DMS53 treated with DMSO at 0.1 percent for 48 hours (cell line): ENCODE measurements at regions not wholly inside any gene's neighbourhood (a gene's known extent, or its start where the extent isn't known, plus 50 kb on each side); places are given as distances from the start of the nearest gene placed in this dataset.
"Not testable (repeated sequence)": the region's sequence is repeated elsewhere in the genome, so short reads cannot be mapped to it uniquely, and the experiment has no call there.

ENCODE experiments used
- DNase-seq: peaks from one replicate; lab custom pipeline; 2025; ENCODE audit not compliant: unreplicated experiment; lab: John Stamatoyannopoulos, UW

- DNase-seq, result no peak
Observed at GRCh38 chr5:29024052-29024451, 1985.7 kb upstream of the CDH9 start.

DNA sequence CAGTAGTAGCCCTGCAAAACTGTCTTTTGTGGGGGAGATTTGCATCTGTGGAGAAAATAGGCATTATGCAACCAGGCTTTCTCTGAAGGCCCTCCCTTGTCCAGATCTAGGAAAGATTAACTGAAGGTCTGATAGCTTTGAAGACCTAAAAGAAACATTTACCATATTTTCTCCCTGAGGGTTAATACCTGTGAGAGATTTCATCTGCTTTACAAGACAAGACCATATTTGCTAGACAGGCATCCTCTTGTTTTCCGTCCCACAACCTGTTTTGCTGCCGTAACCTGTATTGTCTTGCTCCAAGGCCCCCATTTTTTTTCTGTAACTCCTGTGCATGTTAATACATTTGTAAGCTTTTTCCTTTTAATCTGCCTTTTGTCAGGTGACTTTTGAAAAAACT is 1985.2 kb upstream of the CDH9 start:
- DNase-seq, result no peak

GRCh38 chr5:29017501-29017900 is 1979.1 kb upstream of the CDH9 start:
- DNase-seq, result no peak

GRCh38 chr5:29016067-29016466 is 1977.7 kb upstream of the CDH9 start:
- DNase-seq, result peak; percentile 22

DNA sequence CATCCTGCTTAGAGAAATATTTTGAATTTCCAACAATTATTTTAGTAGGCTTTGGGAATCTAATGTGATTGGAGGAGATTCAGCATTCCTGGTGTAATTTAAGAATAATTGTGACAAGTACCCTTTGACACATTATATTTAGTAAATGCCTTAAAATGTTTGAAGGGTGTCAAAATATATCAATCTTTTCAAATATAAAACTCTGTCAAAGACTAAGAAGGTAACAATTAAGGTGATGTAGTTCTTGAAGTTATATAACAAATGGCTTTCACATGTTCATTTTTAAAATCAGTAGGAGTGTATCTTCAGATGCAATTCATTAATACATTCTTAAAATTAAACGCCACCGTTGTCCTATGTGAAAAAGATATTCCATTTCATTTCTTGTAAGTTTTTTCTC is 1977.1 kb upstream of the CDH9 start:
- DNase-seq, result no peak

DNA sequence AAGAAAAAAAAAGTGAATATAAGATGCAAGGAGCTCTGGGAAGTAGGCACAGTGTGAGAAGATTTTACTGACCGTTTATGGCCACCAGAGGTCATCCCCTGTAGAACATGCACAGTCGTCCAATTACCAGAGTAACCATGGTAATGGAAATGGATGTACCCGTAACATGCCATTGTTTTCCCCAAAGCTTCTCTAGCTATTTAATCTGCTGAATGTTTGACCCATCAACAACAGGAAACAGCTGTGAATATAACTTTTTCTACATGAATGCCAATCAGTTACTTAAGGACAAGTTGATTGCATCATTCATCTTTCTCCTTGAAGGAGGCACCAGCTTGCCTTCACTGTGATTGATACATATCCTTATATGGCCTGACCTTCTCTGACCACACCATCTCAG is 1967.0 kb upstream of the CDH9 start:
- peak; percentile 32 for DNase-seq

DNA sequence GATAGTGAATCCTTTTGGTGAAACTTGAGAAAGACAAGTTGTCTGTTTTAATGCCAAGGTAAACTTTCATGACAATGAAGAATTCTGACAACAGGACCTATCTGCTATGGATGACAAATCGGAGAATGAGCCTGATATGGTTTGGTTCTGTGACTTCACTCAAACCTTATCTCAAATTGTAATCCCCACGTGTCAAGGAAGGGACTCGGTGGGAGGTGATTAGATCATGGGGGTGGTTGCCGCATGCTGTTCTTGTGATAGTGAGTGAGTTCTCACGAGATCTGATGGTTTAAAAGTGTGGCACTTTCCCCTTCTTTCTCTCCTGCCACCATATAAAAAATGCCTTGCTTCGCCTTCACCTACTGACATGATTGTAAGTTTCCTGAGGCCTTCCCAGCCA is 1964.1 kb upstream of the CDH9 start:
- no peak for DNase-seq

- no peak for DNase-seq
Observed at GRCh38 chr5:29001666-29002065, 1963.3 kb upstream of the CDH9 start.

DNA sequence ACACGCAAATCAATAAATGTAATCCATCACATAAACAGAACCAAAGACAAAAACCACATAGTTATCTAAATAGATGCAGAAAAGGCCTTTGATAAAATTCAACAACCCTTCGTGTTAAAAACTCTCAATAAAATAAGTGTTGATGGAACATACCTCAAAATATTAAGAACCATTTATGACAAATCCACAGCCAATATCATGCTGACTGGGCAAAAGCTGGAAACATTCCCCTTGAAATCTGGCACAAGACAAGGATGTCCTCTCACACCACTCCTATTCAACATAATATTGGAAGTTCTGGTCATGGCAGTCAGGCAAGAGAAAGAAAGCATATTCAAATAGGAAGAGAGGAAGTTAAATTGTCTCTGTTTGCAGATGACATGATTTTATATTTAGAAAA is 1946.3 kb upstream of the CDH9 start:
- no peak for DNase-seq

DNA sequence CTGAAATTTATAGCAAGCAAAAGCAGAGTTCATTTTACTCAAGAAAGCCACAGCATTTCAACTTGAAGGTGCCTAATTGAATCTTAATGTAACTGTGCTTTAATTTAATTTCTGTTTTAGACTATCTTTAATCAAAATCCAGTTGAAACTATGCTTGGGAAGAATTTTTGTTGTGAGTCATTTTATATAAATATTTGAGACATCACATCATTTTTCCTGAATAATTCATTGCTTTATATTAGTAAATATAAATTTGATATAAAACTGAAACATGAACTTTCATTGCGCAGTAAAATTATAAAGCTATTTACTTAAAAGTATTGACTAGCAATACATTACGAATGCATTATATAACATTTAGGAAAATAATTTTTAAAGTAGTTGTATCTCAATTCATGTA is 1937.1 kb upstream of the CDH9 start:
- no peak for DNase-seq

- DNase-seq, result no peak
Observed at GRCh38 chr5:28967848-28968247, 1929.5 kb upstream of the CDH9 start.

DNA sequence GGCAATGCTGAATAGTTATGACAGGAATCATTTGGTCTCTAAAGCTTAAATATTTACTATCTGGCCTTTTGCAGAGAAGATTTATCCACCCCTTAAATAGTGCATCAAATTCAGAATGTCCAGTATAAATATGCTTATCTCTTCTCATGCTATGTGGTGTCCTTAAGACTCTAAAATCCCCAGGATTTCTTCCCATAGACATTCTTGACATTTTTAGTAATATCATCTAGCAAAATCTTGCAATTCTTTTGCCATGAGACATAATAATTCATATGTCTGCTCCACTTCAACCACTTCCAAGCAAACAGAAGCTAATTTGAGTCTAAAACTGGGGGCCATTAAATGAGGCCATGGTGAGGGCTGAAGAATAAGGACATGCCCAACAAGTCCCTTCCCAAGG is 1923.4 kb upstream of the CDH9 start:
- DNase-seq, result no peak

GRCh38 chr5:28958581-28958980 is 1920.2 kb upstream of the CDH9 start:
- DNase-seq, result no peak

DNA sequence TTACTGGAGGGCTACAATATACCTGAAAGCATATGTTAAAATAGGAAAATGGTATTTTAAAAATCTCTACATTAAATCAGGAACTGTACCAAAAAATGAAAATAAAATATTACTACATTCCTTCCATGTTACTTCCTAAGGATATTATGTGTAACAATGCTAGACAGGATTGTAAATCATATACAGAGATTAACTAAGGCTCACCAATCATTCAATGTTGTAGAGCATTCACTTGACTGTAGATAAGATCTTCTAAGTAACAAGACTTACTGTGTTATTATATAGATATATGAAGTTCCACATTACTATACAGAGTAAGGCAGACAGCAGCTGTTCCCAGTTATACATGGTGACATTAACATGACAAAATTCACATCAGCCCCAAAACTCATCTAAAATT is 1919.1 kb upstream of the CDH9 start:
- no peak for DNase-seq

- DNase-seq, result no peak
Observed at GRCh38 chr5:28954074-28954473, 1915.7 kb upstream of the CDH9 start.

DNA sequence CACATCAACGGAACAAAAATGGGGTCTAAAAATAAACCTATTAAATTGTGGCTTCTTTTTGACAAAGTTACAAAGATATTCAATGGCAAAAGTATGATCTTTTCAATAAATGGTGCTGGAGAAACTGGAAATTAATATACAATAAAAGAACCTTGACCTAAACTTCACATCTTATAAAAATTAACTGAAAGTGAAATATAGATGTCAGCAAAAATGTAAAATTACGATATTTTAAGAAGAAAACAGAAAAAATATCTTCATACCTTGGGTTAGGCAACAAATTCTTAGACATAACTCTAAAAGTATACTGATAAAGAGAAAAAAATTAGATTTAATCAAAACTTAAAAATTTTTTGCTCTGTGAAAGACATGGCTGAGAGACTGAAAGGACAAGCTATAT is 1909.5 kb upstream of the CDH9 start:
- no peak for DNase-seq

DNA sequence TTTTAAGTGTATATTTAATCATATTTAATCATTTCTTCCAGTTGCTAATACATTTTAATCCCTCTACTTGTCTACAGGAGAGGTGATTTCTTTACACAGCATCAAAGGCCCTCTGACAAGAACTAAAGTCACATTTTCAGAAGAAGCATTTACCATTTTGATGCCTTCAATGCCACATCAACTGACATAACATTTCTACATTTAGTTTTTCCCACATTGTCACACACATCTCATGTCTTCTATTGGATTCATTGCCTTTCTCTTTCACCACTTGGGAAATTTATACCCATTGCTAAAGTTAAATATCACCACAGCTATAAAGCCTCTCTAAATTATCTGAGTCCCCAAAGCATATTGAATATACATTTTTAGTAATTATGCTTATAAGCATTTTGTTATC is 1907.5 kb upstream of the CDH9 start:
- no peak for DNase-seq

- not testable (repeated sequence) for DNase-seq
Observed at GRCh38 chr5:28929366-28929765, 1891.0 kb upstream of the CDH9 start.

DNA sequence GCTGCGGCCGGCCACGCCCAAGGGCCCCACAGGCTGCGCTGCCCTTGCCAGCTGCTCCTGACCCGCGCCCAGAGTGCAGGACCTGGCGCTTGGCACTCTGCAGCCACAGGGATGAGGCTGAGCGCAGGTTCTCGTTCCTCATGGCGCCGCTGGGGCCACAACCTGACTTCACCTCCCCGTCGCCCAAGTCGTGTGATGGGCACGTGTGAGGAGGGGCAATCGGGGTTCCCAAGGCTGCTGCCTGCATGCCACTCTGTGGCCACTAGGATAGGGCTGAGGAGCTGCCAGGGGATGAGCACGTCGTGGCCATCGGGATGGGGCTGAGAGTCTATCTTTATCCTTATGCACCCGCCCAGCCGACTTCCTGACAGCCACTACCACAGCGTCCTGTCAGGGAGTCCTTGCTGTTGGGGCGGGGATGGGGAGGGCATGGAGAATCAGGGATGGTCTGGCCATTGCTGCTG is 1890.0 kb upstream of the CDH9 start:
- not testable (repeated sequence) for DNase-seq

GRCh38 chr5:28927559-28928326 is 1889.4 kb upstream of the CDH9 start:
- no peak for DNase-seq

DNA sequence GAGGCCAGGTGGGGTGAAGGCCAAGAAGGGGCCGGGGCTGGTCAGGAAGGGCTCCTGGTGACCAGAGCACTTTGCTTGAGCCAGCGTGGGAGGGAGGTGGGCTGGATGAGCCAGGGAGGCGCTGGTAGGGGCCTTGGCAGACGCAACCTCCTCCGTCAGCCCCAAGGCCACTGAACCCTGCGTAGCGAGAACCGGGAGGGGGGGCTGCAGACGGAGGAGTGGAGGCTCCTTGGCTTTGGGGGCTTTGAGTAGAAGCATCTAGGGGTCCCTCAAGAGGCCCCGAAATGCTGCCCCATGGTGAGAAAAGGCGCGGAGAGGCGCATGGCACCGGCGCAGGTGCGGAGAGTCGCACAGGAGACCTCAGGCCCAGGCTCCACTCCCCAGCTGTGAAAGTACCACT is 1888.0 kb upstream of the CDH9 start:
- DNase-seq, result no peak

- no peak for DNase-seq
Observed at GRCh38 chr5:28917631-28918030, 1879.2 kb upstream of the CDH9 start.

DNA sequence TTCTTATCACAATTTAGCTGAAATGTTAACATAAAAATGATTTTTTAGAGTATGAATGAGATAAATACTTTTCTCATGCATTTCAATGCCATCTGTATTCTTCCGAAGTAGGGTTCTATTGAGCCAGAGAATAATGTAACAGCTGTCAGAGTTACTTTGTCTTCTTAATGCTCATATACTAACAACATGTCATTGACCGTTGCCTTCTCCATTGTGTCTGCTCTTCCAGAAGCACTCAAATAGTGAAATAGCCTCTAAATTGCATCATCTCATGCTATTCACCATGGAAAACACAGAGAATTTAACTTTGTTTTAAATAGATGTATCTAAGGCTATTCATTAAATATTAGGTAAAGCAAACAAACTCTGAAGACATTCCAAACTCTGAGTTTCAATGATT is 1875.9 kb upstream of the CDH9 start:
- DNase-seq, result peak; percentile 87
